HG02981 (cell line): ENCODE measurements at regions not wholly inside any gene's neighbourhood (a gene's known extent, or its start where the extent isn't known, plus 50 kb on each side); places are given as distances from the start of the nearest gene placed in this dataset.
"Not testable (repeated sequence)": the region's sequence is repeated elsewhere in the genome, so short reads cannot be mapped to it uniquely, and the experiment has no call there.

Experiments used
- ATAC-seq: cut with Tn5 transposase; IDR thresholded peaks from one replicate; pipeline ENCODE4 v1.9.1; 2021; ENCODE audit warnings: mild to moderate bottlenecking, moderate library complexity; ENCODE audit not compliant: unreplicated experiment

DNA sequence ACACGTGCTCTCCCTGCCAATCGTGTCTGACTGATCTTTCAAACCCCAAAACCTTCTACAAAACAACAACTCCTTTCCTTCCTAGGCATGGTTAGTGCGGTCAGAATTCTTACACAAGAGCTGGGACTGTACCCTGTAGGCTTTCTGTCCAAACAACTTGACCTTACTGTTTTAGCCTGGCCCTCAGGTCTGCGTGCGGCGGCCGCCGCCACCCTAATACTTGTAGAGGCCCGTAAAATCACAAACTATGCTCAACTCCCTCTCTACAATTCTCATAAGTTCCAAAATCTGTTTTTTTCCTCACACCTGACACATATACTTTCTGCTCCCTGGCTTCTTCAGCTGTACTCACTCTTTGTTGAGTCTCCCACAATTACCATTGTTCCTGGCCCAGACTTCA is 814.3 kb upstream of the VRK2 start:
- ATAC-seq: not testable (repeated sequence)

DNA sequence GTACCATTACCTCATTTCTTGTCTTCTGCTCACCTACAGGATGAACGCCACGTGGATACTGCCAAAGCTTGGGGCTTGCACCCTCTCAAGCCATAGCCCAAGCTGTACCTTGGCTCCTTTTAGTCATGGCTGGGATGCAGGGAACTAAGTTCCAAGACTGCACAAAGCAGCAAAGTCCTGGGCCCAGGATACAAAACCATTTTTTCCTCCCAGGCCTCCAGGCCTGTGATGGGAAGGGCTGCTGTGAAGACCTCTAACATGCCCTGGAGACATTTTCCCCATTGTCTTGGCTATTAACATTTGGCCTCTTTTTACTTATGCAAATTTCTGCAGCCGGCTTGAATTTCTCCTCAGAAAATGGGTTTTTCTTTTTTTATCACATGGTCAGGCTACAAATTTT is 795.1 kb upstream of the VRK2 start:
- not testable (repeated sequence) for ATAC-seq

DNA sequence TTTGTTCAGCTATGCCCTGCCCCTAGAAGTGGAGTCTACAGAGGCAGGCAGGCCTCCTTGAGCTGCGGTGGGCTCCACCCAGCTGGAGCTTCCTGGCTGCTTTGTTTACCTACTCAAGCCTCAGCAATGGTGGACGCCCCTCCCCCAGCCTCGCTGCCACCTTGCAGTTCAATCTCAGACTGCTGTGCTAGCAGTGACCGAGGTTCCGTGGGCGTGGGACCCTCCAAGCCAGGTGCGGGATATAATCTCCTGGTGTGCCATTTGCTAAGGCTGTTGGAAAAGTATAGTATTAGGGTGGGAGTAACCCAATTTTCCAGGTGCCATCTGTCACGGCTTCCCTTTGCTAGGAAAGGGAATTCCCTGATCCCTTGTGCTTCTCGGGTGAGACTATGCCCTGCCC is 770.2 kb upstream of the VRK2 start:
- ATAC-seq: not testable (repeated sequence)

DNA sequence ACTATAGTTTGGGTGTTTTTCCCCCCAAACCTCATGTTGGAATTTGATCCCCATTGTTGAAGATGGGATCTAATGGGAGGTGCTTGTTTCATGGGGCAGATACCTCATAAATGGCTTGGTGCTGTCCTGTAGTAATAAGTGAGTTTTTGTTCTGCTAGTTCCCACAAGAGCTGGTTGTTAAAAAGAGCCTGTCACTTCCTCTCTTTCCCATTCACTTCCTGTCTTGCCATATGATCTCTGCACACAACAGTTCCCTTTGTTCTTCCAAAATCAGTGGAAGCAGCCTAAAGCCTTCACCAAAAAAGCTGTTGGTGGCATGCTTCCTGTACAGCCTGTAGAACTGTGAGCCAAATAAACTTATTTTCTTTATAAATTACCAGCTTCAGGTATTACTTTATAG is 768.2 kb upstream of the VRK2 start:
- no peak for ATAC-seq

DNA sequence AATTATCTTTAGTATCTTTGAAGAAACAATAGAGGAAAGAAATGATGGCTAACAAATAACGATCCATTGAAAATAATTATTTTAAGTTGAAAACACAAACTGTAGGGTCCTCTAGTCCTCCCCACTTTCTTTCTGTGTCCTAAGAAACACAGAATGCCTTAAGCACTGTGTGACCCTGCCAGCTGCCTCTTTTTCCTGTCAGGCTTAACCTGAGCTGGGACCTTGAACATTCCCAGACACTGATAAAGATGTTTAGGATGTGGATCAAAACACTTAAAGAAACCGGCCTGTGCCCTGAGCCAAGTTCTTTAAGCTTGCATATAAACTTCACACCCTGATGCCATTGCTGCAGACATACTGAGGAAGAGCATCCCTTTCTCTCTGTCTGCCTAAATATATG is 755.4 kb upstream of the VRK2 start:
- ATAC-seq: no peak

DNA sequence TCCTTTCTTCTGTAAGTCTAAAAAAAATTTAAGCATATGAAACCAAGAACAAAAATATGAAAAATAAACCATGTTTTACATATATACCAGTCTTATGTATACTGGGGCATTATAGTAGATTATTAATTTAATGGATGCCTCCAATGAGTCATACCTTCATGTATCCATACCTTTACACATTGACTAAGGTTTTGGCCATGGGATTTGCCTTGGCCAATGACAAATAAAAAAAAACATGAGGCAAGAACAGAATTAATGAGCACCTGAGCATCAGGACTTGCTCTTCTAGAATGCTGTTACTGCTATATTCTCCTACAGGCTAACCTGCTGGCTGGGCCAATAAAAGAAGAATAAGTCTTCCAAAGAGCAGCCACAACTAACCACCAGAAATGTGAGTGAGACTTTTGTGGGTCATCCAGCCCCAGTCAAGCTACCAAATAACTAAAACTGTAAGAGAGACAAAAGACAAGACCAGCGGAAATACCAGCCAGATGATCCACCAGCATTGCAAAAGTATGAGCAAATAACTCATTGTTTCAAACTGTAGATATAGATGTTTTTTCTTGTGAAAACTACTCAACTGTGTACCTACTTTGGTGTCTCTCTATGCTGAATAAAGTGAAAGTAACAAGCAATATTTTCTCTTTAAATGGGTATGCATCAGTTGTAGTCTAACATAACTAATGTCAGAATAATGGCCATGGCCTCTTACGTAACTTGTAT is 749.6 kb upstream of the VRK2 start:
- no peak for ATAC-seq

DNA sequence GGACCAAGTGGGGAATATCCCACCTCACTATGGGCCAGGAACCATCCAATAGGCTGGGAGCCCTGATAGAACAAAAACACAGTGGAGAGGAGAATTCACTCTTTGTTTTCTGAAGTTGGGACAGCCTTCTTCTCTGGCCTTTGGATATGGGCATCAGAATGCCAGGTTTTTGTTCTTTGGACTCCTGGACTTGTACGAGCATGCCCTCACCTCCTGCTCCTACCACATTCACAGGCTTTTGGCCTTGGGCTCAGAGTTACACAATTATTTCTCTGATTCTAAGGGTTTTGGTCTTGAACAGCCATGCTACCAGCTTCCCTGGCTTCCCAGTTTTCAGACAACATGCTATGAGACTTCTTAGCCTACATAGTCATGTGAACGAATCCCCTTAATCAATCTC is 732.9 kb upstream of the VRK2 start:
- ATAC-seq: no peak

DNA sequence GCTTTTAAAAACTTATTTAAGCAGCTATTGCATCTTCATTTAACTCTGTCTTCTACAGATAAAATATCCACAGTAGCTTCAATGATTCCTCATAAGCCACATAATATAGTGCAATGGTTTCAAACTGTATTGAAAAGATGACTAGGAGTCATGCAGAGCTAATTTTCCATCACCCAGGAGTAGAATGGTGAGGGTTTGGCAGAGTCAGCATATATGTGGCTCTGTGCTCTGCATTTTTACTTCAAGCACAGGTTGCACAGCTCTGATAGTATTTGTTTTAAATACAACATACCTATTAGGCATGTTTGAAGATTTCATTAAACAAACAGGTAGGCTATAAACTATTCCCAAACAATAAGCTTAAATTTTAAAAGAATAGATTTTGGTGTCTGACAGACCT is 731.9 kb upstream of the VRK2 start:
- no peak for ATAC-seq

DNA sequence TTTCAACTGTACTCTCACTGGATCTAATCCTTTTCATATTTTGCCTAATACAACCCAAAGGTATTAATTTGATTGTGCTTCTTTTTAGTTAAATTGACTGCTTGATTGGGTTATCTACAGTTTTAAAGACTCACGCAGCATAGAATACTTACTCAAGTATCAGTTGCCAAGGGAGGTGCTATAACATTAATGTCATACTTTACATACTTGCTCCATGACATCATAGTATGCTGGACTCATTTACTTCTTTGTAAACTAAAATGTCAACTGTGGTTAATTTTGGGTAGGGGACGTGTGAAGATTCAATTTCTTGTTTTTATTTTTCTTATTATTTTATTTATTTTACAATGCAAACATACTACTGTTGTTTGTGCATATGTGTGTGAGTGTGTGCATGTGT is 716.2 kb upstream of the VRK2 start:
- no peak for ATAC-seq

DNA sequence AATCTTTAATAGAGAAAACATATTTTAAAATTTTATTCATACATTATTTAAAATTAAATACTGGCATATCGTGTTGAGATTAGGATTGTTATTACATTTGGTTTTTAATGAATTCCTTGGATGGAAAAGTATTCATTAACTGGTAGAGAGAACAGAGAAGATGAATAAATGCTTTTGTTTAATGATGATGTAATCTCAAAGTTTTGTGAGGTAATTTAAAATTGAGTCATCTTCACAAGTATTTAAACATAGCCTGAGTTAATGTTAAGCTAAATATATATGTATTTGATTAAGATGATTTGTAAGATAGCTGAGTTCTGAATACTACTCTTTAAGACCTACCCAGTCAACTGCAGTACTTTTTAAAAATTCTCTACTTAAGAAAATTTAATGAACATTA is 713.4 kb upstream of the VRK2 start:
- no peak for ATAC-seq

DNA sequence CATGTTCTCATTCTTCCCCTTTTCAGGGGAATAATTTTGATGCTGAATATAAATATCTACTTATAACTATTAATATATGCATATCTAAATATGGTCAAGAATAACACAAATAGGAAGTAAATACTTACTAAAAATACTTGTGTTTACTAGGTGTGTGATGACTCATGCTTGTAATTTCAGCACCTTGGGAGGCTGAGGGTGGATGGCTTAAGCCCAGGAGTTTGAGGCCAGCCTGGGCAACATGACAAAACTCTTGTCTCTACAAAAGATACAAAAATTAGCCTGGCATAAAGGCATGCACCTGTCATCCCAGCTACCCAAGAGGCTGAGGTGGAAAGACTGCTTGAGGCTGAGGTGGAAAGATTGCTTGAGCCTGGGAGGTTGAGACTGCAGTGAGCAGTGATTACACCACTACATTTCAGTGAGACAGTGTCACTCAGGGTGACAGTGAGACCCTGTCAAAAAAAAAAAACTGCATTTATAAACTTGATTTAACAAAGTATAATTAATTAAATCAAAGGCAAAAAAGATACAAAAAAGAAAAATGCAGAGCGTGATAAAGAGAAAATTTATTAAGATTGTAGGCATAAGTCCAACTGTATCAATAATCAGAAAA is 703.1 kb upstream of the VRK2 start:
- no peak for ATAC-seq

DNA sequence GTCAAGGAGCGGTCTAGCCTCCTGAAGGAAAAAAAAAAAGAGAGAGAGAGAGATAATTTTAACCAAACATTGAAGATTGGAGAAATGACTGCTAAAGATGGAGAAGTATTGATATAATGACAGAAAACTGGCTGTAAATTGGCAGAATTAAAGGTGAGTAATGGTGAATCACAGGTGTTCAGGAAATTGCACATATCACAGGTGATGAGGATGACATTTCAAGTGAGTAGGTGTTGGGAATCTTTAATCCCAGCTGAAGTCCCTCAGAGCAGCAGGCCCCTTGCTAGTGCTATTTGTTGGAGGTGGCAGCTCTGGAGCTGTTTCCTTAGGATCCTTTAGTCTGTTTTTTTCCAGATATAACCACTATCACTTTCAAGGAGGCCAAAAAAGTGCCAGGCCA is 678.4 kb upstream of the VRK2 start:
- no peak for ATAC-seq

DNA sequence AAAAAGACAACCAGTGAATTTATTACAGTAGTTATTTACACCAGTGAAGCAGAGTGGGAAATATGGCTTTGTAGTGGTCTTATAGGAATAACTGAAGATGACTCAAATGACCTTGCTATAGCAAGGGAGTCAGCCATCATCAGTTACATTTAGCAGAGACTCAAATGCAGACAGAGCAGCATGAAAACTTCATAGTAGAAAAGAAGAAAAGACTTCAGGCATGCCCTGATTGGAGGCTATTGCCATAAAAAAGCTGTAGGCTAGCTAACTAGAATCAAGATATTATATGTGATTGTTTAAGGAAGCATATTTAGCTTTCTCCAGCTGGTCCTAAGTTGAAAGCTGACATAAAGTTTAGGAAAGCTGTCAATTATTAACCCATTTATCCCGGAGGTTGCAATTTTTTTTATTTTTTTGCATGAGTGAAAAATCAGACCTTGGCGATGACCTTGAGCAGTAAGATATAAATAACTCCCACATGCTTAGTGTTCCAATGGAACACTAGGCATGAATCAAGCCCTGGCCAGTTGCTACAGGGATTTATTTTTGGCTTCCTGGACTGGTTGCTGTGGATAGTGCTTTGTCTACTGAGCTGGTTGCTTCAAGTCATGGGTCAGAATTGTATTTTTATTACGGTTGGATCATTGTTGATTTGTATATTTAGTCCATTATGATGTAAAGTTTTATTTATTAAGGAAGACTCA is 675.6 kb upstream of the VRK2 start:
- ATAC-seq: no peak

DNA sequence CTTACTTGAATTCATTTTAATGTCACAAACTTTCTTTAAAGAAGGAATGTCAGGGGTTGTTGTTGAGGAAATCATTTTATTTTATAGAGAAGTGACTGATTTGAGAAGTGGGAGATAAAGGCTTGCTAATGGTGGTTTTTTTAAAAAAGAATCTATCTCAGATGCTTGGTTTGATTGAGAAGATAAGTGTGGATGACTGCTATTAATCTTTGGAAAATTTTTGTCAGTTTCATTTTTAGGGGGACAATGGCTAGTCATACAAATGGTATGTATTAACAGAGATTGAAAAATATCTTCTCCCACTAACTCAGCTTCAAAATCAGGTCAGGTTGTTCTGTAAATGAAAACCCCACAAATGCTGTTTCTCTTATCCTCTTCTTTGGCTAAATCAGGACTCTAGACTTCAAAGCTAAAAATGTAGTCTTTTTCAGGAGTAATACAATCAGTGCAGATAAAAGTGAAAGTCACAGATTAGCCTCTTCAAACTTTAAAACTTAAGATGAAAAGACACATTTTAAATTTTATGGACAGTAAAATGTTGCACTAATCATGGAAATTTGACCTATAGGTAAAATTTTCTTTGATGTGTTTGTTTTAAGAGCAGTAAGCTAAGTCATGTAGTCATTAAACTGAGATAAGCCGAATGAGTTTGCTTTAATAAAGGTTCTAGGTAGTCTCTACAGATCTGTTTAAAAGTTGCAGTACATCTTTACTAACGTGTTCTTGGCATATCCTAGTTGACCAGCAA is 674.2 kb upstream of the VRK2 start:
- no peak for ATAC-seq

DNA sequence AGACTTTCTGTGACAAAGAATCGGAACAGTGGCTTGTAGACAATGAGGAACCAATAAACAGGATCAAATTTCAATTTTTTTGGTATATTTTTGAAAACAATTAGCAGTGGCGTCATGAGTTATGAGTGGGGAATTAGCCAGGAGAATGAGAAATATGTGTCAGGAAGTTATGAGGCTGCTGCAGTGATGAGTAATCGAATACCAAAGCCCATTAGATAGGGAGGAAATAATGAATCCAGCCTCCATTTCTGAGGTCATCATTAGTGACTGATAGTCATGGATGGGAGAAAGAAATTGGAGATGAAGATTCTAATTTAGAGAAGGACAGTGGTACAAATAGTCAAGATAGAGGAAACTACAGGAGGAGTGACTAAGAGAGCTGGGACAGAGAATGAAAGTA is 673.1 kb upstream of the VRK2 start:
- no peak for ATAC-seq

DNA sequence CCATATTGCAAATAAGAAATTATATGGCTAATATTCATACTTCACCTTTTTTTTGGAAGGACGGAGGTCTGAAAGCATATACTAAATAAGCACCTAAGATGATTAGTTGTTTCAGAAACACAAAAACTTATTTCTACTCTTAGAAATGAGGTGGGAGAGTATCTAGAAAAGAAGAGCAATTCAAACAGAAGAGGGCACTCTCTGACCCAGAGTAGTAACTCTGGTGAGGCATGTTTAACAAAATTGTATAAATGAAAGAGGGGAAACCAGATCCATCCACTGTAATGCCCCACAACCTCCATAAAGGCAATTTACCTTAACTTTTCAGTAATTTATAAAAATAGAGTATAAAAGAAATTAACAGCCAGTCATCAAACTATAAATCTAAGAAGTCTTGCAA is 669.6 kb upstream of the VRK2 start:
- ATAC-seq: no peak

DNA sequence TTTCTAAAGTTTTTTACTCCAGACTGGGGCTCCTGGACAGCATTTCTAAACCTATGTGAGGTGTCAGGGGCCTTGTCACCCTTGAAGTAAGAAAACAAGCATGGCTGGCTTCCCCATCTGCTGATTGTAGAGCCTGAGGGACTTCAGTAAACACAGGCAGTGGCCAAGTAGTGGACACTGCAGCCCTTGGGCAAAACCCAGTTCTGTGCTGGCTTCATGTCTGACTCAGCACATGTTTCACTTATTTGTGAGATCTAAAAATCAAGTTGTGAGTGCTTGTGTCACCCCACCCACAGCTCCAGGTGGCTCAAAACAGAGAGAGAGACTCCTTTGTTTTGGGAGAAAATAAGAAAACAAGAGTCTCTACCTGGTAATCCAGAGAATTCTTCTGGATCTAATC is 660.3 kb upstream of the VRK2 start:
- no peak for ATAC-seq

DNA sequence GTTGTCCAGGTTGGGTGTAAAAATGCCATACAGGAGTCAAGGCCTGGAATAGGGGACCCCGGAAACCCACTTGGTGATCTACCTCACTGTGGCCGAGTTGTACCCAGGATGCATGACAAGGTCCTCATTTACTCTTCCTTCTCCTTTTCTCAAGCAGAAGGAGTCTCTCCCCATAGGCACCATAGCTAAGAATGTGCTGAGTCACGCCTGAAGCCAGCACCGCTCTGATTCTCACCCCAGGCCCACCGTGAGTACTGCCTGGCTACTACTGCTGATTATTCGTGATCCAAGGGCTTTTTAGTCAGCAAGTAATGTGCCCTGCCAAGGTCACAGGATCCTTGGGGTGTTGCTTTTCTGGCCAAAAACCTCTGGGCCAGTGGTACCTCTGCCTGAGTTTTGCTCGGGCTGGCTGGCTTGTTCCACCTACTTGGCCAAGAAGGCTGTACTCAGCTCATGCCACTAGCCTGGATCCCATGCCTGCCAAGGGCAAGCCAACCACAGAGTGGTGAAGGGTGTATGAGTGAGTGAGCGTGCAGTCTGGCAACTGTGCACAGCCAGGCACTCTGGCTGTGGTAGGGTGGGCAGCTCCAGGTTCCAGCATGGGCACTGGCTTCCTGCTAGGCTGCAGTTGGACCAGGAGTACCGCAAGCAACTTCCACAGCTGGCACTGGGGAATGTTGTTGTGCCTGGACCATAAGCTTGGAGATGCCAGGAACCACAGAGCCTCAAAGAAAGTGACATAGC is 650.1 kb upstream of the VRK2 start:
- ATAC-seq: no peak

DNA sequence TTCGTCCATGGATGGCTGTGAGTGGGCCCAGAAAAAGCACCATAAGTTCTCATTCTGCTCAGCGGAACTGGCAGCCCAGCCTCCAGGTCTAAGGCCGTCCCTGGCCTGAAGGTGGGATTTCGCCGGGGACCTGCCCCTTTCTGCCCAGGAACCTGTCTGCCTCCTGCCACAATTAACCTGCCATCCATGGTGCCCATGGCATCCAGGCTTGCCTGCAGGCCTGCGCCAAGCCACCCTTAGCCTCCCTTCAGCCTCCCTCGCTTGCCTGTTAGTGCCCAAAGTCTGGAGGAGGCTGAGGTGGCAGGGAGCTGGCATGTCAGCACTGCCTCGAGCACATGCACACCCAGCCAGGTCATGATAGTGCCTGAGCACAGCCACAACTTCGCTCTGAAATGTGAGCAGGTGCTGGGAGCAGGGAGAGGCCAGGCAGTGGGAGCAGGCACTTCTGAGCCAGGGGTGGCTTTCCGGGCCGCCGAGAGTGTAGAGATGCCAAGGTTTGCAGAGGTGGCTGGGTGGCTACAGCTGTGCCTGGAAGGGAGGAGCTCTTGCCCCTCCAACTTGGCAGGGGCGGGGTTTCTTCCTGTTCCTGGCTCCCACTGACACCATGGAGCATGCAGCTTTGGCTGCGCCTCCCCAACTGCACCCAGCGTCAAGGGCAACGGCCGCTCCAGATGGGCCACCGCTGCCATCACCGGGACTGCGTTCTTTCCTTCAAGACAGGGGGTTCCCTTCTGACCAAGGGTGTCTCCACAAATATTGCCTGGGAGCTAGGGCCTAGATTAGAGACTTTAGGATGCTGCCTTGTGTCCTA is 648.9 kb upstream of the VRK2 start:
- ATAC-seq: no peak

DNA sequence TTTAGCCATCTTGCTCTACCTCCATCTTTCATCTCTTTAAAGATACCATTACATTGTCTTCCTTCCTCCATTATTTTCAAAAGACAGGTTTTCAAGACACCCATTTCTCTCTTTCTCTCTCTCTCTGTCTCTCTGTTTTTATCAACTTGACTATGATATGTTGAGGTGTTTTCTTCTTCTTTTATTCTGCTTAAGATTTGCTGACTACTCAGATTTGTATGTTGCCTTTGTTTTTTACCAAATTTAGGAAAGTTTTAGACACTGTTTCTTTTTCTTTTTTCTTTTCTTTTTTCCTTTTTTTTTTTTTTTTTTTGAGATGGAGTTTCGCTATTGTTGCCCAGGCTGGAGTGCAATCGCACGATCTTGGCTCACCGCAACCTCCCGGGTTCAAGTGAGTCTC is 647.5 kb upstream of the VRK2 start:
- ATAC-seq: no peak
